ENCODE measurements at regions not wholly inside any gene's neighbourhood (a gene's known extent, or its start where the extent isn't known, plus 50 kb on each side); places are given as distances from the start of the nearest gene placed in this dataset.

GRCh38 chr15:24734396-24734795, 58.8 kb downstream of the NPAP1 start:
- no peak for TF ChIP-seq ARNT (IDR thresholded peaks at IDR 0.05)
- TF ChIP-seq SP1 (IDR thresholded peaks at IDR 0.05): no peak
- TF ChIP-seq BHLHE40 (IDR thresholded peaks at IDR 0.05; ENCODE audit: borderline replicate concordance): no peak
- TF ChIP-seq ZNF384 (IDR thresholded peaks at IDR 0.05): no peak
- TF ChIP-seq L3MBTL2 (conservative IDR thresholded peaks at IDR 0.05): no peak
- TF ChIP-seq SUZ12 (IDR thresholded peaks at IDR 0.05): no peak
